ENCODE measurements at regions not wholly inside any gene's neighbourhood (a gene's known extent, or its start where the extent isn't known, plus 50 kb on each side); places are given as distances from the start of the nearest gene placed in this dataset.

DNA sequence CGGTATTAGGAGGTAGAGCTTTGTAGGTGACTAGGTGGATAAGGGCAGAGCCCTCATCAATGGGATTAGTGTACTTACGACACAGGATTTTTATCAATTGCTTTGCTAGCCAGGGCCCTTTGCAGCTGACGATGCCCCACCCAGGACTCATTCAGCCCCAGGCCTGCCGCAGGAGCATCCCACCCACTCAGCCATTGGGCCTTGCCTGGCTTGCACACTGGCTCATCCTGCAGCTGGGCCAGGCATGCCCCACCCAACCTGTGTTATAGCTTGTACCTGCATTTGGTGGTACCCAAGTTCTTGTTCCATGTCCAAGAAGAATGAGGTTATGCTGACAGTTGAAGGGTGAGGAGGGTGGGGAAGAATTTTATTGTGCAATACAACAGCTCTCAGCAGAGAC, 317.5 kb downstream of the PPARGC1A start:
- H3K9me3 ChIP-seq, result no peaks in the 10 kb centered on the region
- no peak for TF ChIP-seq CTCF (IDR thresholded peaks at IDR 0.05)
- no peak for TF ChIP-seq EP300 (IDR thresholded peaks at IDR 0.05)
- TF ChIP-seq POLR2AphosphoS5 (IDR thresholded peaks at IDR 0.05), result no peak
- no peak for TF ChIP-seq POLR2A (IDR thresholded peaks at IDR 0.05)
- no peaks in the 10 kb centered on the region for H3K4me1 ChIP-seq
- H3K4me3 ChIP-seq, result no peak overlapping the region
- ATAC-seq (ENCODE audit: low FRiP score in 2 of 2) (no peak), DNase-seq (peak in 1 of 2 donors; percentile 15)
- H3K36me3 ChIP-seq, result no peaks in the 10 kb centered on the region
- H3K27me3 ChIP-seq, result no peaks in the 10 kb centered on the region
- 90 to 94% methylated on average over 4 of the region's 4 CpGs for WGBS, 2 donors
- no peak overlapping the region for H3K27ac ChIP-seq

- TF ChIP-seq POLR2AphosphoS5 (IDR thresholded peaks at IDR 0.05) (no peak), EP300 (IDR thresholded peaks at IDR 0.05) (no peak), CTCF (IDR thresholded peaks at IDR 0.05) (no peak), POLR2A (IDR thresholded peaks at IDR 0.05) (no peak)
- H3K4me1 ChIP-seq, result no peaks in the 10 kb centered on the region
- H3K4me3 ChIP-seq, result no peak overlapping the region
- no peaks in the 10 kb centered on the region for H3K27me3 ChIP-seq
- no peaks in the 10 kb centered on the region for H3K9me3 ChIP-seq
- DNase-seq (no peak), ATAC-seq (ENCODE audit: low FRiP score in 2 of 2) (no peak)
- H3K36me3 ChIP-seq, result no peaks in the 10 kb centered on the region
- no peak overlapping the region for H3K27ac ChIP-seq
Measured at GRCh38 chr4:23567338-23567737, 322.5 kb downstream of the PPARGC1A start.

DNA sequence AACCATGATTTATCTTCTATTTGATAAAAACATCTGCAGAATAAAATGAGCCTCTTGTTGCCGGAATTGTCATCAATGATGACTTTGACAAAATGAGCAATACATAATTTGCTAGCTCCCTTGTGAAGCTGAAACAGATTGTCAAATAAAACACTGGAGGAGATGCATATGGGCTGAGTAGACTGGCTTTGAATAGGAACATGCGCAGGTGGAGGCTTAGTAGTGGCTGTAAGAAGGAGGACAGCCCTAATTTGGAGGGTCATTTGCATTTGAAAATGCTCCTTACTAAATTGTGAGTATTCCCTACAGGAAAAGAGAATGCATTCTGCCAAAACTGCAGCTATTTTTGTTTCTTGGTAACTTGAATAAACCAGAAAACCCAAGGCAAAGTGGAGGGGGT, 329.1 kb downstream of the PPARGC1A start:
- H3K4me3 ChIP-seq, result no peak overlapping the region
- TF ChIP-seq EP300 (IDR thresholded peaks at IDR 0.05) (no peak), CTCF (IDR thresholded peaks at IDR 0.05) (no peak), POLR2AphosphoS5 (IDR thresholded peaks at IDR 0.05) (no peak), POLR2A (IDR thresholded peaks at IDR 0.05) (no peak)
- ATAC-seq (ENCODE audit: low FRiP score in 2 of 2) (no peak), DNase-seq (no peak)
- no peaks in the 10 kb centered on the region for H3K36me3 ChIP-seq
- H3K27ac ChIP-seq, result no peak overlapping the region
- H3K27me3 ChIP-seq, result no peaks in the 10 kb centered on the region
- H3K9me3 ChIP-seq, result peaks cover 0 to under 1% (median 0%) of the 10 kb centered on the region in 4 donors
- H3K4me1 ChIP-seq, result no peaks in the 10 kb centered on the region
- 92 to 93% methylated on average over 2 of the region's 2 CpGs for WGBS, 2 donors

DNA sequence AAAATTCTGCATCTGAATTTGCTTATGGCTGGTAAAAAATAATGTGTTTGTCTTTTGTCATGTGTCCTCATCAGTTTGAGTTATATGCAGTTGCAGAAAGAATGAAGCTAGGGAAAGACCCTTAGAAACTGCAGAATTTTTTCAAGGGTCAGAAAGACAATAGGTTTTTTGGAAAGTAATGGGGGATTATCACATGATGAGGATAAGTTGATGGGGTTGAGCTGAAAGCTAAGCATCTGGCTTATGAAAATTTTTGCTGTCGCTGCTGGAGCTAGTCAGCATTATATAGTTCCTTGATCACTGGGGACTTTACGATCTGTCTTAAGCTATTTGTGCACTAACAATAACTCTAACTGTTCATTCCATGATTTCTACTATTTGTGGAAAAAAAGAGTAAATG, 331.7 kb downstream of the PPARGC1A start:
- H3K36me3 ChIP-seq, result no peaks in the 10 kb centered on the region
- H3K4me1 ChIP-seq, result no peaks in the 10 kb centered on the region
- WGBS, 2 donors, result 65 to 69% methylated on average over 2 of the region's 2 CpGs
- DNase-seq (no peak), ATAC-seq (ENCODE audit: low FRiP score in 2 of 2) (no peak)
- TF ChIP-seq POLR2A (IDR thresholded peaks at IDR 0.05) (no peak), EP300 (IDR thresholded peaks at IDR 0.05) (no peak), POLR2AphosphoS5 (IDR thresholded peaks at IDR 0.05) (no peak), CTCF (IDR thresholded peaks at IDR 0.05) (no peak)
- H3K4me3 ChIP-seq, result no peak overlapping the region
- no peak overlapping the region for H3K27ac ChIP-seq
- no peaks in the 10 kb centered on the region for H3K27me3 ChIP-seq
- peaks cover 0 to 6% (median 2%) of the 10 kb centered on the region in 4 donors for H3K9me3 ChIP-seq

DNA sequence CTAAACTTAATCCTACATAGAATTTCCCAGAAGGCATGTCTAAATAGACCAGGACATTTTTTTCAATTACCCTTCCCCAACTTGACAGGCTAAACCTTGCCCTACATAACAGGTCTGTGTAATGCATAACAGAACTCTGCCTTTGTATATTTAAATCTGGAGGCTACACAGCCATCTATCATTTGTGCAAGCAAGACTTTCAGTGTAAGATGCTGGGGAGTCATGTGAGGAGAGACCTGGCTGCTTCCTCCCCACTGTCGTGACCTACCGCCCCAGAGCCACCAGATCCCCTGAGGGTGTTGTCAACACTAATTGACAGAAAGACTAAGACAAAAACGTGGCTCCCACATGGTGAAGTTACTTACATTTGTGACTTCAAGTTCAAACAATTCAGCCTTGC, 342.2 kb downstream of the PPARGC1A start:
- H3K27ac ChIP-seq, result no peak overlapping the region
- 50 to 54% methylated on average over 3 of the region's 3 CpGs for WGBS, 2 donors
- no peak for TF ChIP-seq POLR2AphosphoS5 (IDR thresholded peaks at IDR 0.05)
- TF ChIP-seq CTCF (IDR thresholded peaks at IDR 0.05), result no peak
- no peak for TF ChIP-seq EP300 (IDR thresholded peaks at IDR 0.05)
- TF ChIP-seq POLR2A (IDR thresholded peaks at IDR 0.05), result no peak
- no peak overlapping the region for H3K4me3 ChIP-seq
- no peaks in the 10 kb centered on the region for H3K4me1 ChIP-seq
- H3K27me3 ChIP-seq, result no peaks in the 10 kb centered on the region
- no peaks in the 10 kb centered on the region for H3K9me3 ChIP-seq
- no peaks in the 10 kb centered on the region for H3K36me3 ChIP-seq
- ATAC-seq (ENCODE audit: low FRiP score in 2 of 2) (no peak), DNase-seq (no peak)
